GM21825 (cell line): ENCODE measurements at regions not wholly inside any gene's neighbourhood (a gene's known extent, or its start where the extent isn't known, plus 50 kb on each side); places are given as distances from the start of the nearest gene placed in this dataset.
"Not testable (repeated sequence)": the region's sequence is repeated elsewhere in the genome, so short reads cannot be mapped to it uniquely, and the experiment has no call there.

Experiments used
- ATAC-seq: cut with Tn5 transposase; IDR thresholded peaks from one replicate; pipeline ENCODE4 v1.9.1; 2021; ENCODE audit warnings: mild to moderate bottlenecking, moderate library complexity; ENCODE audit not compliant: unreplicated experiment

DNA sequence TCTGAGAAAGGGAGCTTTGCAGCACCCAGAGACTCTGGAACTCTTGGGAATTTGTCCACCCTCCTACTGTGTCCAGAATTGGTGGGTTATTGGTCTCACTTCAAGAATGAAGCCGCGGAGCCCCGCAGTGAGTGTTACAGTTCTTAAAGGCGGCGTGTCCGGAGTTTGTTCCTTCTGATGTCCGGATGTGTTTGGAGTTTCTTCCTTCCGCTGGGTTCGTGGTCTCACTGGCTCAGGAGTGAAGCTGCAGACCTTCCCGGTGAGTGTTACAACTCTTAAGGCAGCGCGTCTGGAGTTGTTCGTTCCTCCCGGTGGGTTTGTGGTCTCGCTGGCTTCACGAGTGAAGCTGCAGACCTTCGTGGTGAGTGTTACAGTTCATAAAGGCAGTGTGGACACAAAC is 824.7 kb downstream of the LRRTM4 start:
- not testable (repeated sequence) for ATAC-seq

DNA sequence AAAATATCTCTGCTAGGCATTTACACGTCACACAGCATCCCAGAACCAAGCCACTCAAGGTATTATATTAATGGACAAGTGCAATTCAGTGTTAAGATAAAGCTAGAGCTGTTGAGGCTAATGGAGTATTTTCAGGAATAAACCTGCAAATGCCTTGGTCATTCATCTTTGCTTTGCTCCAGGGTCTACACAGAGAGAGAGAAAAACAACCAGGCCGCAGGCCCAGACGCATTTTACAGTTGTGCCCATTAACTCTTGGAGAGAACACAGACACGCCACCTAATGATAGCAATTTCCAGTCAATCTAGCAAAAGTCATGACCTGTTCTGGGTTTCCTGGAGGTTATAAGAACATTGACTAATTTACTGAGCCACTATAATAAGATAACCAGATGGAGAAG is 829.3 kb downstream of the LRRTM4 start:
- ATAC-seq, result no peak

DNA sequence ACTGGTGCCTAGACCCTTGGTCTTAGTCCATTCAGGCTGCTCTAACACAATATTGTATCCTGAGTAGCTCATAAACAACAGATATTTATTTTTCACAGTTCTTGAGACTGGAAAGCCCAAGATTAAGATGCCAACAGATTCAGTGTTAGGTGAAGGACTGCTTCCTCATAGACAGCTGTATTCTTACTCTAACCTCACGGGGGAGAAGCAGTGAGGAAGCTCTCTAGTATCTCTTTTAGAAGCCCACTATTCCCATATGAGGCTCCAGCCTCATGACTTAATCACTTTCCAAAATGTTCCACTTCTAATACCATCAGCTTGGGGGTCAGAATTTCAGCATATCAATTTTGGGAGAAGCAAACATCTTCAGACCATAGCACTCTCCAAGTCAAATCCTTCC is 833.4 kb downstream of the LRRTM4 start:
- no peak for ATAC-seq

DNA sequence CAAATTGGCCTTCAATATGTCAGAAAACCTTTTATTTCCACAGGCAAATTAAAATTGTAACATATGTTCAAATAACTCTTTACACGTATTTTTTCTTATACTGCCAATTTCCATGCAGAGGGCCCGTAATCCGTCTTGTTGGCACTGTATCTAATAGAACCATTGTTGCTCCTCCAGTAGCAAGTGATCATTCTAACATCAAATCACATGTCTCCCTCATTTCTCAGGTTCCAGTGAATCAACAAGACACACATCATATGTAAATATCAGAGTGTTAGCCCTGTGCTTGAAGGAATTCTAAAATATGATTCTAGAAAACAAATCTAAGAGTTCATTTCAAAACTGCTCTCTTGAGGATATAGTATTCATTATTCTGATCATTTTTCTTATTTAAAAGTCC is 834.3 kb downstream of the LRRTM4 start:
- ATAC-seq, result no peak

DNA sequence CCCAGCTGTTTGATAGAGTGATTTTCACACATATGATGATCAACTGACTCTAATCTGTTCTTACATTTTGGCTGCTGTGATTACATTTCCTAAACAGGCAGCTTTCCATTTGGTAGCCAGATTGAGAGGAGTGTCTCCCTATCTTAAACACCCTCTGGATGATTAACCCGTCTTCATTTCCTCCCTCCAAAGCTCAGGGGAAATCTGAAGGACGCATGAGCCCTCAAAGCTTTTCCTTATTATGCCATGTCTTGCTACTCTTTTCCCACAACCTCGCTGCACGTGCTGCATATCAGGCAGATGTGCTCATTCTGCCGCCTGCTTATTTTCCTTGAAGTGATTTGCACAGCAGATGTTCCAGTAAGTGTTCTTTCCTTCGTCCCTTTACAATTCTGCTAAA is 837.4 kb downstream of the LRRTM4 start:
- no peak for ATAC-seq

DNA sequence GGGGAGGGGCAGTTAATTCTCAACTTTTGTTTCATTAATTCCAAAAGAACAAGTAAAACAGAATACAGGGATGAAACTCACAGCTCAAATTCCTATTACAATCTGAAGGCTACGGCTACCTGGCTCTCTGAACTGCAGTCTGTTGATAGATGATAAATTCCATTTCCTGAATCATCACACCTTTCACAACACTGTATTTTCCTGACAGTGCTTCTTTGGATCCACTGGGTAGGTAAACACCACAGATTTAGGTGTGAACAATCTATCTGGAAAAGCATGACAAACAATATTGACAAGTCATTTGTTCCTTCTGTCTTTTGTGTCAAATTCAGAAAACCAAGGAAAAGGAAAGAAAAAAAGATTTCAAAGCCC is 843.2 kb downstream of the LRRTM4 start:
- no peak for ATAC-seq

DNA sequence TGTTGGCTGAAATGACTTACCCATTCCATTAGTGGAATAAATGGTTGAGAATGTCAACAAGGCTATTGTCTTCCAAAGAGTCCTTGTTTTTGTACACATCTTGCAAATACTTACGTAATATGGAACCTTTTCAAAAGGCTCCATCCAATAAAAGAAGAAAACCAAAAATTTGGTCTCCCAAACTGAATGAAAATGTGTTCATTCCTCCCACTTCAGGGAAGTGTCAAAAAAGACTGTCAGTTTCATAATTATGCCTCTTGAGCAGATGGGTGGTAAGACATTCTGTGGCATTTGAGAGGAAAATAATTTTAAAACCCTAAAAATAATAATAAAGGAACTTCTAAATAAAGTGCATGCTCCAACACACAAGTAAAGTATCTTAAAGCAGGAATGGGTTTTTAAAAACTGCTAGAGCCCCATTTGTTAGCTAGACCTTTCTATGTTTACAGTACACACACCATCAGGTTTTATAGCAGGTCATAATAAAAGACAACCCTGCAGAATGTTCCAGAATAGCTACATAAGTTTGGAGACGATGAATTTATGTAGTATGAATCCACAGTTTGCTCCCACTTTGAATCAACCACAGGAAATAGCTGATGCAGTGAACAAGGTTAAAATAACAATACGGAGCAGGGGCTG is 843.7 kb downstream of the LRRTM4 start:
- no peak for ATAC-seq

DNA sequence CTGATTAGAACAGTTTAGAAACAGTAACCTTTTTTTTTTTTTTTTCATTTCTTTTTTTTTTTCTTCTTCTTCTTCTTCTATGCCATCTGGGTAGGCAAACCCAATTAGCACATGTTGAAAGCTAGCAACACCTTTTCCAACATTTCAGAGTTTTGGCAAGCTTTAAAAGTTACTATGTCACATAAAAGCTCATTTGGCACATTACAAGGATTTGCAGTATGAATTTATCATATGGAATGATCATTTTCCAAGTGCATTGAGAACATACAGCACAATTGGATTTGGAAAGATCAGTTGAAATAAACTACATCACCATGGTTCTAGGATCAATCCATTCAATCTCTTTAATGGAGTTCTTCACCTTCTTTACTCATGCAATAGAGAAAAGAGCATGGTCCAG is 847.0 kb downstream of the LRRTM4 start:
- ATAC-seq, result no peak

DNA sequence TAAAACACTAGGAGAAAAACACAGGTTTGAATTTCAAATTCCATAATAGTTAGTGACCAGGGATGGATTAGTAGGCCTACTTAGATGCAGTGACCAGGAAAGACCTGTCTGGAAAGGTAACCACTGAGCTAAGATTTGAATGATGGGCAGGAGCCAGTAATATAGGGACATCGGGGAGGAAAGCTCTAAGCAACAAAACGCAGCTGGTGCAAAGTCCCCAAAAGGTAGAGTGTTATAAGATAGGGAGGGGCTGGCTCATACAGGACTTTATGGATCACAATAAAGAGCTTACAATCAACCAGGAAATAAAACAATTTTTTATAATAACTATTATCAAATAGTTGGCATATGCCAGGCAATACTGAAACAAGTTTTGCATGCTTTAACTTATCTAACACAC is 849.4 kb downstream of the LRRTM4 start:
- ATAC-seq, result no peak

DNA sequence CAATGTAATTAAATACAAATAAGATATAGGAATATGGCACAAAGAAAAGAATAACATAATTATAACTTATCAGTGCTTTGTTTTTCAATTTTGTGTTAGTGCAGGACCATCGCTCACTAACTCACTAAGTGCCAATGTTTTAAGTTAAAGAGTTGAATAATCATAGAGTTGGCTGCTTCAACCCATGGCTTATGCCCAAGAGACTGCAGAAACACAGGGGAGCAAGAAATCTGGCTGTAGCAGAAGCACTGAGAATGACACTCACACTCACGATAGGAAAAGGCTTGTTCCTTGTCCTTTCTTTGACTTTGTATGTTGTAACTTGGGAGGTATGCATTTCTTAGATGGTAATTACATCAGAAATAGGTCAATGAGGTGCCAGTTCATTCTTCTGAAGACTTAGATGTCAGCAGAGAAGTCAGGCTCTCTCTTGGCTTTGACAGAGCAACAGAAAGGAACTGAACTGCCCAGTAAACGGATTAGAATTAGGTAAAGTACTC is 852.2 kb downstream of the LRRTM4 start:
- no peak for ATAC-seq

DNA sequence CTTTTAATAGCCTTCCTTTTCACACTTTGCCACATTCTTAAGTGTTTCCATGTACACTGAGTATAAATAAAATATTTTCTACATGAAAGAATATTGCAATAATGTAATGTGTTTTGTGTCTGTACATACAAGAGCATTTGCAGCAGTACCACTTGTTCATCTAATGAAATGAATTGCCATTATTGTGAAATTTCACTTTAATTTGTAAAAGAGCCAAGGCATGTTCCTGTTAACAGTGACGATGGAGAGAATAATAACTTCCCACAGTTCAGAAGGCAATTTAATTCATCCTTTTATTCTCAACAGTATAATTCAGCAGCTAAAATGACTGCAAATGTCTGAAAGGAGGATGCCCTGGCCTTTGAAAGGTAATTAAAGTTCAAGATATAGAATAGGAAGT is 853.9 kb downstream of the LRRTM4 start:
- ATAC-seq, result no peak

DNA sequence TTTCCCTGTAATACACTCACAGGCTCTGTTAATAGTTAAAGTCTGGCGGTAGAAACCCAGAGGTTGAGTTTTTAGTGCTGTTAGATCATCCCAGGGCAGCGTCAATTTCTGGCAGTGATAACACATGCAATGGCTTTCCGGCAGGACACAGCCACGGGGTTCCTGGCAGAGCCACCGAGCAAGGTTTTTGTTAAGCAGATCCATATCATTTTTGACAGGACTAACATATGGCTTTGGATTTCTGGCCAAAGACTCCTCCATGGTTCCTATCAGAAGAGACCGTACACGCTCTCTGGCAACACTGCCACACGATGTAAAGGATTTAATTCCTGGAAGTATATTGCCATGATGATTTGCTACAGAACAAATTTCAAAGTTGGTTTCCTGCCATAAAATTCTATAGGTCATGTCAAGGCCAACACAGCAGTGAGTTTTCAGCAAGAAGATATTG is 854.3 kb downstream of the LRRTM4 start:
- no peak for ATAC-seq

DNA sequence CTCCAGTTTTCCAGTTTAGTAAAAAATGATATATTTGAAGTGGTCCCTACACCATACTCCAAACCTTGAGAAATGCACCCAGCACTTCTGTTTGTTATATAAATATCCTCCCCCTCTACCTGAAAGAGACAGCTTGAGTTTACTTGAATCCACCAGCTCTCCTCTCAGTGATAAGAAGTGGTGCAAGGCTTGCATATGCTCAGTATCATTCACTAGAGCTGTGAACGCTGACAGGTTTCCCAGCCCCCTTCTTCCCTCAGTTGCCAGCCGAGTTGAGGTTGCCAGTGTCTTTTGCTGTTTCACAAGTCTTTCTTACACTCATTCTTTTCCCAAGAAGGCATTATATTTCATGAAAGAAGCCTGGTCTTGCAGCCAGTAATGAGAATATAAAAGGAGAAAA is 880.0 kb downstream of the LRRTM4 start:
- ATAC-seq, result no peak

DNA sequence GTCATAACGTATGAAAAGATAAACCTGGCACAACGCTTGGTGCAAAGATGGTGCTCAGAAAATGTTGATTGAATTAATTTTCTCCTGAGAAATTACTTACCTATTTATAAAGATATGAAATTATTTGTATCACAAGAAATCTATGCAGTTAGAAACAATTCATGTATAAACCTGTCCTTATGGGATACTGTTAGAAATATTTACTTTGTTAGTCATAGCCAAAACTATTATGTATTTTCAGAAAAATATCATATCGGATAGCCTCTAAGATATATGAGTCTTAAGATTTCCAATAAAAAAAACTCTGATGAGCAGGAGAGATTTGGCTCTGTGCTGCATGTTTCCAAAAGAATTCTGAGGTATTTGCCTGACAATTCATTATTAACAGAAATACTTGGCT is 880.7 kb downstream of the LRRTM4 start:
- no peak for ATAC-seq

DNA sequence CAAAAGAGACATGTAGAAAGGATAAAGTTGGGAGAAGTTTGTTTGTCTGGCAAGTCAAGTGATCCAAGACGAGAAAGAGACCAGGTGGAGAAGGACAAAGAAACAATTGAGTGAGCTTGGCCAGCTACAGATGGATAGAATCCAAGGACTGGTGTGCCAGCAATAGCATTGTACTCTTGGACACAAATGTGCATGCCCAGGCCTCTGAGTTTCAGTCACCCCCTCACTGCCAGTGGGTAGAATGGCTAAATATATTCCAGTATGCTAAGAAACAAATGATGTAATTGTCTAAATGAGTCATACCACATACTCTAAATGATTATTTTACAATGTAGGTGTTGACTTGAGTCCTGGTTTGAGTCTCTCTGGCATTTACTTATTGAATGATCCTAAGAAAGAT is 881.3 kb downstream of the LRRTM4 start:
- ATAC-seq, result no peak

DNA sequence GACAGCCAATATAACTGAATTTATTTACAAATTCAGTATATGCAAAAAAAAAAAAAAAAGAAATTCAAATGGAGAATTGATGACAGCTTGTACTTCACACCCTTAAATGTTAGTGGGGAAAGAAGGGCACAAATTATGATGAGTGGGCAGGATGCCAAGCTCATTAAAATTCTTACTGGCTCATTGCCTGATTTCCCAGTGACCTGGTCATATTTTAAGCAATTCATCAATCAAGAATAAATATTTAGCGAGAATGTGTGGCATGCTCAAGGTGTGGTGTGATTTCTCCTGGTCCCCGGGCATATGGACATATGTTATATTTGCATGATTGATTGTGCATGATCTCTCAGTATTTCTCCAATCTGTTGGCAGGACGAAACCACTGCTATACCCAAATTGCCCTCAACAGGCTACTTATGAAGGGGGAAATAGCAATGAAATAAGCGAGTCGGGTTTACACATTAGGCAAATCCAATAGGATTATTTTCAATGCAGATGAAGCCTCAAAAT is 883.0 kb downstream of the LRRTM4 start:
- ATAC-seq, result no peak

DNA sequence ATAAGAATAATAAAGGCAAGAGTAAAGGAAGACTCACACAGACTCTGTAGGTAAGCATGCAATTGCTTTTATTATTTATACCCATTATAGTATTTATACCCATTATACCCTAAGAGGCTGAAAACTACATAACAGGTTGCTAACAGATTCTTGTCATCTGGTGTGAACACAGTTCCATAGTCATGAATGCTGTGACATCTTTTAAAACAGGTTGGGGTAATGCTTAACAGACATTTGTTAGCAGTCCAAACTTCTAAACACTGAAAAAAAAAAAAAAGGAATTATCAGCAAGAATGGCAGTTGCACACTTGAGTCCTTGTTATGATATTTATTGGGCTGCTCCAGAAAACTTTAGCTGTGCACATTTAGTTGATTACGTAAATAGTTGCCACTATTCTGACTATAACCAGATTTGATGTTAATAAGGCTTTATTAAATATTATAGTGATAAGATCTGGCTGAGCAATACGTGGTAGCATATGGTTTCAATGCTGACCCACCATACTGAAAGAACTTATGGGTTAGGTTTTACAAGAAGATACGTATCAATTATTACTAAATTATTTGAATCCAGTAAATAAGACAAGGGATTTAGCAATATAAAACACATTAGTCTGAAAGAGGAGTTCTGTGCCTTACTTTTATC is 888.8 kb downstream of the LRRTM4 start:
- no peak for ATAC-seq

DNA sequence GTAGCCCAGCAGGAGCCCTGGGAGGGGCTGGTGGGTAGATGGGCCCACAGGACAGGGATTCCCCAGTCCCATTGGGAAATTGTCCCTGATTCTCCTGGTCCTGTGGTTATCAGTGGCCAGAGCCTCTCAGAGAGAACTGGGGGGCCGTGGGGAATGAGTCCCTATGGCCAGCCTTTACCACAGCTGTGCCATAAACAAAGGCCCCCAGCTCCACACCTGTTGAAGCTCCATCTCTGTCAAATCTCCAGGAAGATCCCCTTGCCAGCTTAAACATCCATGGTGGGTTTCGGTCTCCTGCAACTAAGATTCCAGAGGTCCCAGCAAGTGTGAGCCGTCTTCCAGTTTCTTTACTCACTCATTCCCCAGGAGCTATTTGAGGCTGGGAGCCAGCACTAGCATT is 897.1 kb downstream of the LRRTM4 start:
- ATAC-seq, result no peak

DNA sequence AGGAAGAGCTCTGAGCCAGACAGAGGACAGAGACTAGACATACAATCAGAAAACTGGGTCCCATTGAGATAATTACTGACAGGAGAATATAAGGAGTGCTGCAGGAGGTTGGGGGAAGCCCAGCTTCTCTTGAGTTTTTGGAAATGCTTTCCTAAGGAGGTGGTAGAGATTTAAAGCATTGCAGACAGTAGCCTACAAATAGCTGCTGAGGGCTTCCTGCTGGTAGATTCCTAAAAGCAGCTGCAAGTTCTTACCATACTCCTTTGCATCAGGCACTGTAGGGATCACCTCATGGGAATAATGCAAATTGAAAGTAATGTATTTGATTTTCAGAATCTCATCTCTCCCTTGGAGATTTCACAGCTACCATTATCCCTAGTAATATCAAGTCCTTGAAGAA is 902.6 kb upstream of the GCFC2 start:
- ATAC-seq, result no peak

DNA sequence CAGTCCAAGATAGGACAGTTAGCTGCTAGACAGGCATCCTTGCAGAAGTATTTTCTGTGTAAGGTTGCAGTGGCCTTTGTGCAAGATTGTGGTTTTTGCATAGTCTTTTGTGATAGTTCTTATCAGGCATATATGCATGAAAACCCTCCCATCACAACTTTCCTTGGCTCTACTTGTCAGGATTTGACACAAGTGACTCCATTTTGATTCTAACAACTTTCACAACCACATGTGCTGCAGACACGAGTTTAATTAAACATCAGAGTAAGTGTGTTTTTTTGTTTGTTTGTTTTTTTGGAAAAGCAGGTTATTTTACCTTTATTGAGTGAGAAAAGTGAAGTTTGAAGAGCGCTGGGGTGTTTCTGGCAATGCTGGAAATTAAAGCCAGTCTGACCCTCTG is 902.0 kb upstream of the GCFC2 start:
- no peak for ATAC-seq

DNA sequence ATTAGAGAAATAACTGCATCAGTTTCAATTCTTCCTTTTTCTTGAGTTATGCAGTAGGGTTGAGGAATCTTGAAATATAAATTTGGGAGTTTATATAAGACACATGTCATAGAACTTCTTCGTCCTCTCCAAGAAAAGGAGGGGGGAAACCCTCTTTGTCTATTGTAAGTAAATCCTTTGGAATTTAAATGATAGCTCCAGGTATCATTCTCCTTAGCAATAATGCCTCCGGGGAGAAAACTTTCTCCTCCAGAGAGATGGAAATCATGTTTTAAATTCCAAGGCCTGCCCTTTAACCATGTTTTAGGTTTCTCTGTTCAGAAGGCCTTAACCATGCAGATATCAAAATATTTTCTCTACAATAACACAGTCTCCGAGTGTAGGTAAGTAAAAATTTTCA is 899.7 kb upstream of the GCFC2 start:
- ATAC-seq, result no peak

DNA sequence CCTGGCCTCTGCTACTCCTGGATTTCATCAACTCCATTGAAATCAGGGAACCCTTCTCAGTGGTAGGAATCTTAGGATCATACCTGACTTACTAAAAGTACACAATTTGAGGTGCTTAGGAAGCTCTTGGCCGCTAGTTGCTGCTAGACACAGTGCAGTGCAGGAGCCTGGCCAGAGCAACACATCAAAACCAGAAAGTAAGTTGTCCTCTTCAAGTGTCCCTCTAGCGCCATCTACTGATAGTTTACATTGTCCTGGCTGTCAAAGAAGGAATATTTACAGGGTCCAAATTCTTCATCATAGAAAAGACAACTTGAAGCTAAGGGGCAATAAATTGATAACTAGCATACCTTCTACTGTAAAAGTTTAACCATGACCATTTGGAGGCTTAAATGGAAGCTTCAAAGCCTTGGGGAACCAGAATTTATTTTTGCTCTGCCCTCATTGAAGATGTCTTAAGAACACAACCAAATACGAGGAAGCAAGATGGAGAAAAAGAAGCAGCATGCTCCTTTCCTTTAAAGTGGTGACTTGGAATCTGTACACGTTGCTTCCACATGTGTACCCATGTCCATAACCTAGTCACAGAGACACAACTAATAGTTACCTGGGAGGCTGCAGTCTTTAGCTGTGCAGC is 889.1 kb upstream of the GCFC2 start:
- ATAC-seq, result peak; percentile 99
